NCI-H345 treated with DMSO at 0.1 percent for 48 hours (cell line): ENCODE measurements at regions not wholly inside any gene's neighbourhood (a gene's known extent, or its start where the extent isn't known, plus 50 kb on each side); places are given as distances from the start of the nearest gene placed in this dataset.

ENCODE experiments used
- DNase-seq: peaks from one replicate; lab custom pipeline; 2025; ENCODE audit not compliant: unreplicated experiment; lab: John Stamatoyannopoulos, UW

GRCh38 chr10:78718032-78718572, 350.7 kb upstream of the ZMIZ1 start:
- DNase-seq, result no peak

GRCh38 chr10:78719276-78719675, 349.5 kb upstream of the ZMIZ1 start:
- DNase-seq, result no peak

- no peak for DNase-seq
Measured at GRCh38 chr10:78720091-78720490, 348.7 kb upstream of the ZMIZ1 start.

GRCh38 chr10:78721231-78721630, 347.5 kb upstream of the ZMIZ1 start:
- DNase-seq, result no peak

GRCh38 chr10:78724846-78725245, 343.9 kb upstream of the ZMIZ1 start:
- no peak for DNase-seq

- DNase-seq, result no peak
Measured at GRCh38 chr10:78726171-78726570, 342.6 kb upstream of the ZMIZ1 start.

- DNase-seq, result no peak
Measured at GRCh38 chr10:78727251-78727650, 341.5 kb upstream of the ZMIZ1 start.

- DNase-seq, result peak; percentile 60
Measured at GRCh38 chr10:78727728-78728127, 341.0 kb upstream of the ZMIZ1 start.

GRCh38 chr10:78728176-78728575, 340.6 kb upstream of the ZMIZ1 start:
- DNase-seq, result no peak

GRCh38 chr10:78729366-78729765, 339.4 kb upstream of the ZMIZ1 start:
- DNase-seq, result no peak

GRCh38 chr10:78729800-78730199, 339.0 kb upstream of the ZMIZ1 start:
- no peak for DNase-seq

GRCh38 chr10:78730754-78731153, 338.0 kb upstream of the ZMIZ1 start:
- no peak for DNase-seq

GRCh38 chr10:78731675-78732074, 337.1 kb upstream of the ZMIZ1 start:
- DNase-seq, result no peak

GRCh38 chr10:78732381-78732780, 336.4 kb upstream of the ZMIZ1 start:
- DNase-seq, result no peak

GRCh38 chr10:78736926-78737630, 331.7 kb upstream of the ZMIZ1 start:
- no peak for DNase-seq

GRCh38 chr10:78737883-78738856, 330.6 kb upstream of the ZMIZ1 start:
- no peak for DNase-seq

GRCh38 chr10:78738861-78739260, 329.9 kb upstream of the ZMIZ1 start:
- no peak for DNase-seq

GRCh38 chr10:78739444-78740053, 329.2 kb upstream of the ZMIZ1 start:
- no peak for DNase-seq

GRCh38 chr10:78740976-78741915, 327.5 kb upstream of the ZMIZ1 start:
- no peak for DNase-seq

GRCh38 chr10:78742406-78742729, 326.4 kb upstream of the ZMIZ1 start:
- DNase-seq, result no peak
